Stomach (tissue), 4 donors: ENCODE measurements at regions not wholly inside any gene's neighbourhood (a gene's known extent, or its start where the extent isn't known, plus 50 kb on each side); places are given as distances from the start of the nearest gene placed in this dataset.

ENCODE experiments used
- EP300 ChIP-seq: sonication (generic); formaldehyde crosslinking; IDR thresholded peaks from one replicate; pipeline ENCODE4 v1.6.1; 2017; ENCODE audit warnings: antibody characterized with exemption
- POLR2A ChIP-seq, 4 donors: fragments of 450-650 bp; IDR thresholded peaks; one replicate each; pipeline ENCODE4 v1.6.1; 2016; ENCODE audit warnings: antibody characterized with exemption in 4 of 4, control low read depth in 2 of 4, mild to moderate bottlenecking in 1 of 4, moderate library complexity in 1 of 4
- POLR2AphosphoS5 ChIP-seq, 3 donors: sonication (generic); formaldehyde crosslinking; IDR thresholded peaks; one replicate each; pipeline ENCODE4 v1.6.1; 2016; ENCODE audit warnings: antibody characterized with exemption in 3 of 3
- TF ChIP-seq, protein P1 (sequence below), 7 experiments: fragments of 450-650 bp in 4 of 7; fragments of 200-600 bp in 3 of 7; sonication (generic) in 3 of 7; IDR thresholded peaks; one replicate each; pipeline ENCODE4 v1.5.1; 2016 to 2019; ENCODE audit warnings: antibody characterized with exemption in 7 of 7, control low read depth in 2 of 7, mild to moderate bottlenecking in 1 of 7

DNA sequence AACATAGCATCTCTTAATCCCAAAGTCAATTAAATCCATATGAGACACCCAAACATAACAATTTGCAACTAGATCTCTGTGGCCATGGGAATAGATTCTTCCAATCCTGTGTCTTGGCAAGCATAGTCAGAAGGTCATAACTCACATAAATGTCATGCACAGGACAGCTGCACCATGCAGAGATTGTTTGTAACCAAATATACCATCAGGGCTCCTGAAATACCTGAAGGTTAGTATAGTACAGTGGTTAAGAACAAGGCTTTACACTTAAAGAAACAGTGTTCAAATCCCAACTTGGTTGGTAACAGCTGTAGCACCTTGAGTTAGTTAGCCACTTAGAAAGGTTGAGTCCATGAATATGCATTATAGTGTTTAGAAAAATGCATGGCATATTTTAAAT, 82.6 kb upstream of the CCDC190 start:
- TF ChIP-seq EP300 (no peak), POLR2A (IDR thresholded peaks at IDR 0.05) (no peak), POLR2AphosphoS5 (IDR thresholded peaks at IDR 0.05) (no peak)
- TF ChIP-seq, protein P1, sequence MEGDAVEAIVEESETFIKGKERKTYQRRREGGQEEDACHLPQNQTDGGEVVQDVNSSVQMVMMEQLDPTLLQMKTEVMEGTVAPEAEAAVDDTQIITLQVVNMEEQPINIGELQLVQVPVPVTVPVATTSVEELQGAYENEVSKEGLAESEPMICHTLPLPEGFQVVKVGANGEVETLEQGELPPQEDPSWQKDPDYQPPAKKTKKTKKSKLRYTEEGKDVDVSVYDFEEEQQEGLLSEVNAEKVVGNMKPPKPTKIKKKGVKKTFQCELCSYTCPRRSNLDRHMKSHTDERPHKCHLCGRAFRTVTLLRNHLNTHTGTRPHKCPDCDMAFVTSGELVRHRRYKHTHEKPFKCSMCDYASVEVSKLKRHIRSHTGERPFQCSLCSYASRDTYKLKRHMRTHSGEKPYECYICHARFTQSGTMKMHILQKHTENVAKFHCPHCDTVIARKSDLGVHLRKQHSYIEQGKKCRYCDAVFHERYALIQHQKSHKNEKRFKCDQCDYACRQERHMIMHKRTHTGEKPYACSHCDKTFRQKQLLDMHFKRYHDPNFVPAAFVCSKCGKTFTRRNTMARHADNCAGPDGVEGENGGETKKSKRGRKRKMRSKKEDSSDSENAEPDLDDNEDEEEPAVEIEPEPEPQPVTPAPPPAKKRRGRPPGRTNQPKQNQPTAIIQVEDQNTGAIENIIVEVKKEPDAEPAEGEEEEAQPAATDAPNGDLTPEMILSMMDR (IDR thresholded peaks at IDR 0.05): no peak
